Colonic mucosa (tissue), 4 donors: ENCODE measurements at regions not wholly inside any gene's neighbourhood (a gene's known extent, or its start where the extent isn't known, plus 50 kb on each side); places are given as distances from the start of the nearest gene placed in this dataset.

Experiments used
- DNase-seq: peaks from one replicate; pipeline ENCODE4 v3.0.0-alpha.2; 2020
- H3K27ac ChIP-seq: fragments of 200-600 bp; one replicate; pipeline ENCODE4 v1.8.0; 2021
- H3K27me3 ChIP-seq: fragments of 200-600 bp; one replicate; pipeline ENCODE4 v1.8.0; 2021
- H3K36me3 ChIP-seq: fragments of 200-600 bp; one replicate; pipeline ENCODE4 v1.8.0; 2021
- H3K4me1 ChIP-seq: fragments of 200-600 bp; one replicate; pipeline ENCODE4 v1.8.0; 2021; ENCODE audit warnings: mild to moderate bottlenecking
- H3K4me3 ChIP-seq: fragments of 200-600 bp; one replicate; pipeline ENCODE4 v1.8.0; 2021
- H3K9ac ChIP-seq, 2 donors: one replicate each; pipeline ENCODE4 v1.7.0; 2013; ENCODE audit warnings: control low read depth in 2 of 2, low read depth in 2 of 2, low read length in 2 of 2
- H3K9me3 ChIP-seq: fragments of 200-600 bp; one replicate; pipeline ENCODE4 v1.8.0; 2021
- intact Hi-C: fragments of 100-400 bp; cut with DNase I; formaldehyde crosslinking; loops from one replicate; pipeline ENCODE4 v1.14.1; 2022
- TF ChIP-seq, protein P1 (sequence below): fragments of 200-600 bp; IDR thresholded peaks from one replicate; pipeline ENCODE4 v1.8.0; 2022; ENCODE audit warnings: antibody characterized with exemption, mild to moderate bottlenecking
- donor health status: healthy.
- donor health status: DM: no; HTN: no; CAD: no.
- donor health status: DM: no; HTN: no; CAD: no.

DNA sequence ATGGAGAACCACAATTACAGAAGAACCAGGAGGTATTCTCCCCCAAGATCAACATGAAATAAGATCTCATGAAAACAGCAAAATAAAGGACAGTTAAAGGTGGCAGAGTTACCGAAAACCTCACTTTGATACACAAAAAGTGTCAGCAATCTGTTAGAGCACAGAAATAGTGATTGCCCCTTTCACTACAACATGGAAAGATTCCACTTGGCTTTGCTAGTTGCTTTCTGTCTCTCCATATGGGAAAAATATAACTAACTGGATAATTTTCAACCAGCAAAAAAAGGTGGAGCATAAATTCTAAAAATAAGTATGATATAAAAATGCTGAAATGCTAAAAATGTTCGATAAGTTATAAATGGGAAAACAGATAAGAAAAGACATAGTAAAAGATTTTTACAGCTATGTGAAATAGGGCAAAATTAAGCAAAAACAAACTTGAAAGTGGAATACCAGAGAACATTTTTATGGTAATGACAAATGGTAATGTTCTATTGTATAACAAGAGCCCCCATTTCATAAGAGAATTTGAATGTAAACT, 90.2 kb downstream of the GPR85 start:
- Histone ChIP-seq H3K4me3 (no peak overlapping the region), H3K9ac (no peak overlapping the region), H3K27ac (no peak overlapping the region), H3K27me3 (no peaks in the 10 kb centered on the region), H3K9me3 (no peaks in the 10 kb centered on the region), H3K36me3 (no peaks in the 10 kb centered on the region), H3K4me1 (no peaks in the 10 kb centered on the region)
- DNase-seq, result no peak
- TF ChIP-seq, protein P1, sequence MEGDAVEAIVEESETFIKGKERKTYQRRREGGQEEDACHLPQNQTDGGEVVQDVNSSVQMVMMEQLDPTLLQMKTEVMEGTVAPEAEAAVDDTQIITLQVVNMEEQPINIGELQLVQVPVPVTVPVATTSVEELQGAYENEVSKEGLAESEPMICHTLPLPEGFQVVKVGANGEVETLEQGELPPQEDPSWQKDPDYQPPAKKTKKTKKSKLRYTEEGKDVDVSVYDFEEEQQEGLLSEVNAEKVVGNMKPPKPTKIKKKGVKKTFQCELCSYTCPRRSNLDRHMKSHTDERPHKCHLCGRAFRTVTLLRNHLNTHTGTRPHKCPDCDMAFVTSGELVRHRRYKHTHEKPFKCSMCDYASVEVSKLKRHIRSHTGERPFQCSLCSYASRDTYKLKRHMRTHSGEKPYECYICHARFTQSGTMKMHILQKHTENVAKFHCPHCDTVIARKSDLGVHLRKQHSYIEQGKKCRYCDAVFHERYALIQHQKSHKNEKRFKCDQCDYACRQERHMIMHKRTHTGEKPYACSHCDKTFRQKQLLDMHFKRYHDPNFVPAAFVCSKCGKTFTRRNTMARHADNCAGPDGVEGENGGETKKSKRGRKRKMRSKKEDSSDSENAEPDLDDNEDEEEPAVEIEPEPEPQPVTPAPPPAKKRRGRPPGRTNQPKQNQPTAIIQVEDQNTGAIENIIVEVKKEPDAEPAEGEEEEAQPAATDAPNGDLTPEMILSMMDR, result no peak
- intact Hi-C loops, result no loop called here

DNA sequence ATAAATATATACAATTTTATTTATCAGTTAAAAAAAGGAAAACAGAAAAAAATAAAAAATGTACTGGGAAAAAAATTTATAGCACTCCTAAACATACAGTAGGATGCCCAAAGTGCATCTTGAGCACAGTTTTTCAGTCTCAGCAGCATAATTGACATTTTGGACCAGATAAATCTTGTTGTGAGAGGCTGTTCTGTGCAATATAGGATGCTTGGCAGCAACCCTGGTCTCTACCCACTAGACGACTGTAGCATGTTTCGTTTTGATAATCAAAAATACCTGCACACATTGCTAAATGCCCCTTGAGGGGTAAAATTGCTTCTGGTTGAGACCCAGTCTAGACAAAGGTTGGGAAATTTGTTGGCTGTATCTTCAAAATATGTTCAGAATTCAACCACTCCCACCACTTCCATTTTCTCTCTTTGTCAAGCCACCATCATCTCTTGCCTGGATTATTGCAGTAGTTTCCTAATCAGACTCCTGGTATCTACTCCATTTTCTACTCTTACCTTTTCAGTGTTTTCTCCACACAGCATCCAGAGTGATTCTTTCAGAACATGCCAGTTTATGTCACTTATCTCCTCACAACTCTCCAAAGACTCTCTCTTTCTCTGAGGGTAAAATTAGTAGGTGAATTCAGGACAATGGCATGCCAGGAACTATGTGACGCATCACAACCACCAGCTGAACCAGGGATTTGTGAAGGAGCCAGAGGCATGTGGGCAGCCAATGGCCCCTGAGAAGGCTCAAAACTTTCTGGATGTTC, 91.4 kb downstream of the GPR85 start:
- TF ChIP-seq, protein P1, result no peak
- H3K36me3 ChIP-seq, result no peaks in the 10 kb centered on the region
- no peaks in the 10 kb centered on the region for H3K4me1 ChIP-seq
- no peaks in the 10 kb centered on the region for H3K9me3 ChIP-seq
- intact Hi-C loops, result no loop called here
- H3K4me3 ChIP-seq, result no peak overlapping the region
- H3K9ac ChIP-seq, result no peak overlapping the region
- no peak for DNase-seq
- no peaks in the 10 kb centered on the region for H3K27me3 ChIP-seq
- H3K27ac ChIP-seq, result no peak overlapping the region

DNA sequence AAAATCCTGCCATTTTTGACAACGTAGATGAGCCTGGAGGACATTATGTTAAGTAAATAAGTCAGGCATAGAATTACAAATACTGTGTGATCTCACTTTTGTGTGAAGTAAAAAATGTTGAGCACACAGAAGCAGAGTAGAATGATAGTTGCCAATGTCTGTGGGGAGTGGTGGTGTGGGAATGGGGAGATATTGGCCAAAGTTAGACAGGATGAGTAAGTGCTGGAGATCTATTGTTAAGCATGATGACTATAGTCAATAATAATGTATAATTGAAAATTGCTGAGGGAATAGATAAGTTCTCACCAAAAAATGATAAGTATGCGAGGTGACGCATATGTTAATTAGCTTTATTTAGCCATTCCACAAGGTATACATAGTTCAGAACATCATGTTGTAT, 92.0 kb downstream of the GPR85 start:
- TF ChIP-seq, protein P1, result no peak
- Histone ChIP-seq H3K9ac (no peak overlapping the region), H3K4me3 (no peak overlapping the region), H3K27ac (no peak overlapping the region), H3K27me3 (no peaks in the 10 kb centered on the region), H3K9me3 (no peaks in the 10 kb centered on the region), H3K4me1 (no peaks in the 10 kb centered on the region), H3K36me3 (no peaks in the 10 kb centered on the region)
- intact Hi-C loops, result no loop called here
- no peak for DNase-seq

DNA sequence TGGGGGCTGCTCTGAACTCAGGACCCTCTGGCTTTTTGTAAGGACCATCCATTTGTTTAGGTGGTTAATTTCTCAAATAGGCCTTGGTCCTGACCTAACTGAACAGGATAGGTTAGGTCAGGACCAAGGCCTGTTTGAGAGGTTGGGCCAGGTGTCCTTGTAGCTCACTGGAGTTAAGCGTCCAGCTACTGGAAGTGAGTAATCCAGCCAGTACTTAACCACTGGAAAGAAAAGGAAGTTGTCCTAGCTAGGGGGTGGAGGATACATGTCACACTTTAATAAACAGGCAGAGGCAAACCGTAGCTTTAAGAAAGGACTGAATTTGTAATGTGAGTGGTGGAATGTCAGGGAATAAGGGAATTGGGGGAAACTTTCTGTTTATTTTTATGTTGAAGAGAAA, 96.0 kb downstream of the GPR85 start:
- Histone ChIP-seq H3K27ac (no peak overlapping the region), H3K4me3 (no peak overlapping the region), H3K9ac (no peak overlapping the region), H3K36me3 (no peaks in the 10 kb centered on the region), H3K27me3 (no peaks in the 10 kb centered on the region), H3K9me3 (no peaks in the 10 kb centered on the region), H3K4me1 (no peaks in the 10 kb centered on the region)
- TF ChIP-seq, protein P1, result no peak
- intact Hi-C loops, result no loop called here
- DNase-seq, result no peak

DNA sequence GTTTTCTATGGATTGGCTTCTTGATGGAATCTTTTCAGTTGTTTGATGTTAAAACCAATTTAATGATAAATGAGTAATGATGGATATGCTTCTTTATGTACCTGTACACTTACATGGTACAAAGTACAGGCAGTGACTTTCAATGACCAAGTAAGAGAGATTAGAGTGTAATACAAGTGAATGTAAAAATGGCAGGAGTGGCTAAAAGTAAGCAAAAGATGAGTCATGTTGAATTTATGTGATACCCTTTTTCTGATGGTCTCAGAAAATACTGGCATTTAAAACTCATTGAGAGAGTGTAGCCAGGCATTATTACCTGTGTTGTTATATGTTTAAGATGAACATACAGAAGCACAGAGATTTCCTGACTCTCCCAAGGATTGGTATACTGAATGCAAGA, 97.1 kb downstream of the GPR85 start:
- DNase-seq, result no peak
- Histone ChIP-seq H3K9me3 (no peaks in the 10 kb centered on the region), H3K4me3 (no peak overlapping the region), H3K36me3 (no peaks in the 10 kb centered on the region), H3K27ac (no peak overlapping the region), H3K4me1 (no peaks in the 10 kb centered on the region), H3K27me3 (no peaks in the 10 kb centered on the region), H3K9ac (no peak overlapping the region)
- intact Hi-C loops, result no loop called here
- TF ChIP-seq, protein P1, result no peak
